RWPE2 (cell line): ENCODE measurements at regions not wholly inside any gene's neighbourhood (a gene's known extent, or its start where the extent isn't known, plus 50 kb on each side); places are given as distances from the start of the nearest gene placed in this dataset.
A peak's percentile ranks its signal among the peaks of the same experiment; 100 is the strongest.

Experiments used
- ATAC-seq: fragments of 200-7000 bp; cut with Tn5 transposase; 3 replicates; pipeline ENCODE4 v1.9.1; 2021; ENCODE audit warnings: low read depth
- DNase-seq: peaks from one replicate; pipeline ENCODE4 v3.0.0-alpha.2; 2020; ENCODE audit warnings: low spot score
- H3K27ac ChIP-seq: fragments of 450-650 bp; 2 replicates; pipeline ENCODE4 v1.5.1; 2017; ENCODE audit warnings: mild to moderate bottlenecking; ENCODE audit not compliant: poor library complexity, severe bottlenecking
- H3K27me3 ChIP-seq: fragments of 250-450 bp; sonication (Bioruptor Pico); 2 replicates; pipeline ENCODE4 v1.5.1; 2021; ENCODE audit warnings: mild to moderate bottlenecking, moderate library complexity; ENCODE audit not compliant: insufficient read depth, poor library complexity, severe bottlenecking
- H3K36me3 ChIP-seq: fragments of 250-450 bp; sonication (Bioruptor Pico); 2 replicates; pipeline ENCODE4 v1.5.1; 2020; ENCODE audit warnings: low read depth, mild to moderate bottlenecking, moderate library complexity
- H3K4me1 ChIP-seq: fragments of 250-450 bp; sonication (Bioruptor Pico); 2 replicates; pipeline ENCODE4 v1.5.1; 2021; ENCODE audit warnings: mild to moderate bottlenecking, moderate library complexity; ENCODE audit not compliant: insufficient read depth, poor library complexity, severe bottlenecking
- H3K4me3 ChIP-seq: fragments of 250-450 bp; sonication (Bioruptor Pico); 2 replicates; pipeline ENCODE4 v1.5.1; 2021; ENCODE audit warnings: mild to moderate bottlenecking, moderate library complexity; ENCODE audit not compliant: severe bottlenecking
- H3K9me3 ChIP-seq: fragments of 250-450 bp; sonication (Bioruptor Pico); 2 replicates; pipeline ENCODE4 v1.5.1; 2021; ENCODE audit warnings: mild to moderate bottlenecking, moderate library complexity; ENCODE audit not compliant: severe bottlenecking
- TF ChIP-seq, protein P1 (sequence below): fragments of 450-650 bp; IDR thresholded peaks from one replicate; pipeline ENCODE4 v1.5.1; 2017; ENCODE audit warnings: mild to moderate bottlenecking, moderate library complexity; ENCODE audit not compliant: poor library complexity, severe bottlenecking

GRCh38 chr2:216283038-216283900, 89.0 kb downstream of the MARCHF4 start:
- DNase-seq = no peak
- Histone ChIP-seq H3K4me1 (no peaks in the 10 kb centered on the region), H3K4me3 (no peak overlapping the region), H3K27me3 (no peaks in the 10 kb centered on the region), H3K36me3 (no peaks in the 10 kb centered on the region), H3K9me3 (no peaks in the 10 kb centered on the region), H3K27ac (no peak overlapping the region)
- TF ChIP-seq, protein P1, sequence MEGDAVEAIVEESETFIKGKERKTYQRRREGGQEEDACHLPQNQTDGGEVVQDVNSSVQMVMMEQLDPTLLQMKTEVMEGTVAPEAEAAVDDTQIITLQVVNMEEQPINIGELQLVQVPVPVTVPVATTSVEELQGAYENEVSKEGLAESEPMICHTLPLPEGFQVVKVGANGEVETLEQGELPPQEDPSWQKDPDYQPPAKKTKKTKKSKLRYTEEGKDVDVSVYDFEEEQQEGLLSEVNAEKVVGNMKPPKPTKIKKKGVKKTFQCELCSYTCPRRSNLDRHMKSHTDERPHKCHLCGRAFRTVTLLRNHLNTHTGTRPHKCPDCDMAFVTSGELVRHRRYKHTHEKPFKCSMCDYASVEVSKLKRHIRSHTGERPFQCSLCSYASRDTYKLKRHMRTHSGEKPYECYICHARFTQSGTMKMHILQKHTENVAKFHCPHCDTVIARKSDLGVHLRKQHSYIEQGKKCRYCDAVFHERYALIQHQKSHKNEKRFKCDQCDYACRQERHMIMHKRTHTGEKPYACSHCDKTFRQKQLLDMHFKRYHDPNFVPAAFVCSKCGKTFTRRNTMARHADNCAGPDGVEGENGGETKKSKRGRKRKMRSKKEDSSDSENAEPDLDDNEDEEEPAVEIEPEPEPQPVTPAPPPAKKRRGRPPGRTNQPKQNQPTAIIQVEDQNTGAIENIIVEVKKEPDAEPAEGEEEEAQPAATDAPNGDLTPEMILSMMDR = peak; percentile 17
- no peak for ATAC-seq

- ATAC-seq (no peak), DNase-seq (no peak)
- H3K4me1 ChIP-seq = no peaks in the 10 kb centered on the region
- TF ChIP-seq, protein P1 = no peak
- no peak overlapping the region for H3K27ac ChIP-seq
- H3K4me3 ChIP-seq = no peak overlapping the region
- no peaks in the 10 kb centered on the region for H3K27me3 ChIP-seq
- H3K9me3 ChIP-seq = no peaks in the 10 kb centered on the region
- H3K36me3 ChIP-seq = no peaks in the 10 kb centered on the region
These were observed 90.4 kb downstream of the MARCHF4 start for GRCh38 chr2:216281876-216282275.

DNA sequence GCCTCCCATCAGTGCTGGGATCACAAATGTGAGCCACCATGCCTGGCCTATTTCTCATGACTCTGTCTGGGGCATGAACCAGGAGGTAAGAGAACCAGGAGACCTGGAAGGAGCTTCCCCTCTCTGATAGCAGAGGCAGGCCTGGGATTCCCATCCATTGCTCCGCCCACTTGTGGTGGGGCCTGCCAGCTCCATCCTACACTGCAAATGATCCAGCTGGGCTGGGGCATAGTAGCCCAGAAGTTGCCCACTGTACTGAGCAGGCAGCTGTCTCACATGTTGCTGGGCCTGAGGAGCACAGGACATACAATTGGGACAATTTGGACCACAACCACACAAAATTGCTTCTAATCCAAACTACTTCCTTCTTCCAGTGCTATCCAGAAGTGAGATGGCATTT, 91.0 kb downstream of the MARCHF4 start:
- Histone ChIP-seq H3K27ac (no peak overlapping the region), H3K9me3 (no peaks in the 10 kb centered on the region), H3K36me3 (no peaks in the 10 kb centered on the region), H3K4me1 (no peaks in the 10 kb centered on the region), H3K4me3 (no peak overlapping the region), H3K27me3 (no peaks in the 10 kb centered on the region)
- ATAC-seq = no peak
- no peak for DNase-seq
- TF ChIP-seq, protein P1 = no peak

DNA sequence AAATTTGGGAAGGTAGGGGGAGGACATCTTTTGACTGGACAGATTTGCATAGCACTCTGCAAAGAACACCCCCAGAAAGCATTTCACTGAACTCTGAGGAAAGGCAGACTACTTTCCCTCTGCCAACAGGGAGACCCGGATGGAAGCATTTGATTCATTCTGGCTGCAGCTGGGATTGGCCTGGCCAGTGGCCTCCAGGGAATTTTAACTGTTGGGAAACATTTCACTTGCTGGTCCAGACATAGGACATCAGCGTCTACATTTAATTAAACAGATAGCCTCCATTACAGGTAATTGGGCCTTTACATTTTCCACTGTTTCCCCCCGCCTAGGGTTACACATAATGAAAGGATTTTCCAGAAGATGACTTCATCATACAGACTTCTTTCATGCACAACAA, 92.8 kb downstream of the MARCHF4 start:
- Histone ChIP-seq H3K9me3 (no peaks in the 10 kb centered on the region), H3K4me3 (no peak overlapping the region), H3K4me1 (no peaks in the 10 kb centered on the region), H3K36me3 (no peaks in the 10 kb centered on the region), H3K27me3 (no peaks in the 10 kb centered on the region), H3K27ac (no peak overlapping the region)
- ATAC-seq (no peak), DNase-seq (no peak)
- TF ChIP-seq, protein P1 = no peak

GRCh38 chr2:216279031-216279430, 93.3 kb downstream of the MARCHF4 start:
- no peak for ATAC-seq
- no peak overlapping the region for H3K4me3 ChIP-seq
- TF ChIP-seq, protein P1 = no peak
- H3K9me3 ChIP-seq = no peaks in the 10 kb centered on the region
- DNase-seq = no peak
- no peaks in the 10 kb centered on the region for H3K27me3 ChIP-seq
- H3K36me3 ChIP-seq = no peaks in the 10 kb centered on the region
- H3K4me1 ChIP-seq = no peaks in the 10 kb centered on the region
- no peak overlapping the region for H3K27ac ChIP-seq
